ENCODE measurements at regions not wholly inside any gene's neighbourhood (a gene's known extent, or its start where the extent isn't known, plus 50 kb on each side); places are given as distances from the start of the nearest gene placed in this dataset.

- no peak for DNase-seq
Observed at GRCh38 chr4:19774690-19775256, 476.9 kb upstream of the SLIT2 start.

DNA sequence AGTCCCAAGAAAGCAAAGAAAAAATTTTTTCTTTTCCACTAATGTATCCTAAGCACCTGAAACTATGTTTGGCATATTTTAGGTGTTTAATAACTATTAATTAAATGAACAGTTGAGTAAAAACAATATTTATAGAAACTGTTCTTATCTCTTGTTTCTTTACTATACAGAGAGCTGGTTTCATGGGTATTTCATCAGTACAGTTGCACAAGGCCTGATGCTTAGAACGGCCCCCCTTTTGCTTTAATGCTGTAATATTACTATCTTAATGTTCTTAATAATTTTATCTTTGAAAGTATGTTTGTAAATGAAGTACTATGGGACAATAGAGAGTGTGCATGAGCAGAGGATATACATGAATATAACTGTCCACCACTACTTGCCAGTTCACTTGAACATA lies 479.1 kb upstream of the SLIT2 start:
- DNase-seq, result no peak

DNA sequence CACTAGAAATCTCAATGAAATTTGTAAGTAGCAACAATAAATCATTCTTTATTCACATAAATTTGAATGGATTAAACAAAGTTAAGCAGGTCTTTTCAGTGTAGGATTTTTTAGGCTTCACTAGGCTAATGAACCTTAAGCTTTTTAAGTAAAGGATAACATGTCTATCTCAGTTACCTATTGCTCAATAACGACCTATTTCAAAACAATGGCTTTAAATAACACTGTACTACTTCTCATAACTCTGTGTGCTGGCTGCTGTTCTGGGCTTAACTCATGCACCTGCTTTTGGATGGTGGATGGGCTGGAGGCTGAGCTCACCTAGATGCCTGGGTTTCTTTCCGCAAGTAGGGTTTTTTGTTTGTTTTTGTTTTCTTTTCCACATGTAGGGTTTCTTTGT lies 495.0 kb upstream of the SLIT2 start:
- DNase-seq, result no peak

DNA sequence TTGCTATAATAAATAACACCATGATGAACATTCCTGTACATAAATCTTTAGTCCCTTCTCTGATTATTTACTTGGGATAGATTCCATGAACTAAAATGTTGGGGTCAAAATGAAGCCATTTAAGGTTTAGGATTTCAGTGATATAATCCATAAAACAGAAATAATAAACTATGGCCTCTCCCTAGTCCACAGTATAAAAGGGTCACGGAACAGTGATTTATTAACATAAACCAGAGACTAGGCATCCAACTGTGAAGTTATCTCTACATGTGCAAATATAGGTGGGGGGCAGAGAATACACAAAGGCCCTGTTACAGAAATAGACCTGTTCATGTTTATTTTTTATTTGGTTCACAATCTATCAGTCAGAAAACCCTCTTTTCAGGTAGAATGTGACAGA lies 499.1 kb upstream of the SLIT2 start:
- no peak for DNase-seq

DNA sequence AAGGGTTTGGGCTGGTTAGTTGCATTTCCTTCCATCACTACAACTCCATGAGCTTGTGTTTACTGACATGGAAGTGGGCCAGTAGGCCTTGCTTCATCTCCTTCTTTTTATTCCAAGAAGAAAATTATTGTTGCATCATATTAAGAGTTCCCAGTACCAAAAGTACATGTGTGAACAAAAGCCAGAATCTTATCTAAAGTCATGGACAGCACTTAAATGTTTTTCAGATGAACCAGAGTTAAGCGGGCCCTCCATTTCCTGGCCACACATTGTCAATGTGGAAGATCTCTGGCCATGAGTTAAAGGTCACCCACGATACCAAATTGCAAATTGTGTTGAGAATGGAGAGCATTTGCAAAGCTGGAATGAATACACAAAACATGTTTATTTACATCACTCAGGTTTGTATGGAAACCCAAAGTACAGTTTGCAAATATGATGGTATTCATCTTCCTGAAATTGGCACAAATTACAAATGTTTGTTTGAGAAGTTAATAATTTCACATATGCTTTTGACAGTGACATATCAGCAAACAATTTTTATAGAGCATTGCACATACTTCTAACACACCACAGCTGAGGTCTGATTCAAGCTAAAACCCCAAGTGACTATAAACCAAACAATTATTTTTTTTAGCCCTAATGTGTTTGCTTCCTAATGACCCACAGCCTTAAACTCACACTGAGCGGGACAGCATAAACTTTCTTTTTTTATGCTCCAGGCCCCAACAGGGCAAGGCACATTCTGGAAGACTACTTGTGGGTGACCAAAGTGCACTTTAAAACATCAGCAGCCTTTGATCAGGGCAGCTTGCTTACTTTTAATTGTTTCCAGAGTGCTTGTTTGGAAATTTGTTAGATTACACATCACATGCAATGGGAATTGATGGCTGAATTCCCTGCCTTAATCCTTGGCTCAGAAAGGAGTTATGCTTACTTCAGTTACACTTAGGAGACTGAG lies 502.9 kb upstream of the SLIT2 start:
- DNase-seq, result no peak

- no peak for DNase-seq
Observed at GRCh38 chr4:19746377-19746776, 505.3 kb upstream of the SLIT2 start.

- no peak for DNase-seq
Observed at GRCh38 chr4:19743115-19743638, 508.5 kb upstream of the SLIT2 start.

- DNase-seq, result no peak
Observed at GRCh38 chr4:19739101-19739651, 512.5 kb upstream of the SLIT2 start.

- no peak for DNase-seq
Observed at GRCh38 chr4:19736968-19737756, 514.5 kb upstream of the SLIT2 start.

DNA sequence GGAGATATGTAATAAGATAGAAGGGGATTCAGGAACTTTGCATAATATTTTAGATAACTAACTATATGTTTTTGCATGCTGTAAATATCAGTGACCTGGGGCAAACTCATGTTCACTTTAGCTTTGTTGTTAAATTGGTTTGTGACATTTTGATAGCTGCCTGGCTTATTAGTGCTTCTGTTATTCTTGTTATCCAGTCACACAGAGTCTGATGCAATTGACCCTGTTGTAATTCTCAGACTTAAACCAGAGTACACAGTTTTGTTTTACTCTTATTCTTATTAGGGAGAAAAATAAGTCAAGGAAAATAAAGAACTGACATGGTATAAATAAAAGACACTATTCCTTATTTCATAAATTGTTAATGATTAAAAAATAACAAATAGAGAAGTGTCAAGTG lies 516.7 kb upstream of the SLIT2 start:
- no peak for DNase-seq

- DNase-seq, result no peak
Observed at GRCh38 chr4:19729886-19730651, 521.6 kb upstream of the SLIT2 start.

DNA sequence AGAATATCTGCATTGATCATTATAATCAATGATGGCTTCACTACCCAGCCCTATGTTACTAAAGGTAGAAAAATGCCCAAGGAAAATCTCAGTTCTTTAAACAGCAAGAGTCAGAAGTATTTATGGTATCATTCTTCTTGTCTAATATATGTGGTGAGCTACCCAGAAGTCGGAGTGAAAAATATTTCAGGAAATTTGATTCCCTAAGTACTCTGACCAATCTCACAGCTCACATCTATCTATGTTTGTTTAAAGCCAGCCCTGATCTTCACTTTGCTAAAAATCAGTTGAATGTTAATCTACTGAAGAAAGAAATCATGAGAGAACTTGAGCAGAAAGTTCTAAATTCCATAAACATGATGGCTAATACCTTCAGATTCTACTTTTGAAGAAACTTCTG lies 522.9 kb upstream of the SLIT2 start:
- DNase-seq, result no peak

DNA sequence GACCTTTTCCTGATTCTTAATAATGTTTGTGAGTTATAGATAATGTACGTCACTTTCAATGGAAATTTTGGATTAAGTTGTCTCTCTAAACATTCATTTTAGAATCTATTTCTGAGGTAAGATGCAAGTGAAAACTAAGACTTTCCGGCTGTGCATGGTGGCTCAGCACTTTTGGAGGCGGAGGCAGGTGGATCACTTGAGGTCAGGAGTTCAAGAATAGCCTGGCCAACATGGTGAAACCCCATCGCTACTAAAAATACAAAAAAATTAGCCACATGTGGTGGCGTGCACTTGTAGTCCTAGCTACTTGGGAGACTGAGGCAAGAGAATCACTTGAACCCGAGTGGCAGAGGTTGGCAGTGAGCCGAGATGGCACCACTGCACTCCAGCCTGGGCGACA lies 524.6 kb upstream of the SLIT2 start:
- DNase-seq, result no peak

DNA sequence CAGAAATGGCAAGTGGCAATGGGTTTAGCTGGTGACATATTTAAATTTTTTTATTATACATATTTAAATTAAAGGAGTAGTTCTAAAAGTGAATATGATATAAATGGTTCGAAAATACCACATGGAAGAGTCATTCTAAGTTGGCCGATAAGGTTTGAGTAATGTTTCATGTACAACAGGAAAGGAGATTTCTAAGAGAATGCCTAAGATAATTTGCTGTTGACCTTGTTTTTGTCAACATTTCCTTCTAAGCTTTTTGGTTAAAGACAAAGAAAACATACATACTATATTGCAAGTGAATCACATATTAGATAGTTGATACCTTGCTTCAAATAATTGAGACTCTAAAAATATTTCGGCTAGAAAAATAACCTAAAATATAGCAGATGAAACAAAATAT lies 526.6 kb upstream of the SLIT2 start:
- DNase-seq, result no peak

DNA sequence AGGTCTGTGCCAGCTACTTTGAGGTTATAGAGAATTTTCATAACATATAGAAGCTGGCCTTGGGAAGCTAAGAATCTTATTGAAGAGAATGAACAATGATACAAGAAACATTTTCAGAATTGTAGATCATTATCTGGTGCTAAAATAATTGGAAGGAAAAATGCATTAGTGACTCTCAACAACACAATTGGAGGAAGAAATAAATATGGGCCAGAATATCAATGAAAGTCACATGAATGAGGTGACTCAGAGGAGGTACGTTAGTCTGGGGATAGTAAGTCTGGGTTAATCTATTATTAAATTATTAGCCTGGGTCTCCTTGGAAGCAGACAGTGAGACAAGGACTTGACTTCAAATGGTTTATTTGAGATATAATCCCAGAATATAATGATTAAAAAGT lies 529.3 kb upstream of the SLIT2 start:
- no peak for DNase-seq

DNA sequence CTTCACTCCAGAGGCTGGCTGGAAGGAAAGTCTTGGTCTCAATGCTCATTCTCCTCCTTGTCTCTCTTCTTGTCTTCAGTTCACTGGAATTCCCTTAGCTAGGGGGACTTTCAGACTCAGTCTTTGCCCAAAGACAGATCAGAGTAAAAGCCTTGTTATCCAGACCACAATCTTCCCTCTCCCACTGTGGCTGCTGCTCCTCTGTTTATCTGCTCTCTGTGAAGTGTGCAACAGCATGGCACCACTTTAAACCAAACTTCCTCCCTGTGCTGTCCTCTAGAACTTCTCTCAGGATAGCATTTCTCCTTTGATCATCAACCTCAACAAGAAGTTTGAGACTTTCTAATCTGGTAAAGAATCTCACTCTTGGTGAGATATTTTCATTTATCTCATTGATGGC lies 530.1 kb upstream of the SLIT2 start:
- DNase-seq, result no peak

GRCh38 chr4:19720610-19721009 lies 531.1 kb upstream of the SLIT2 start:
- DNase-seq, result no peak

- DNase-seq, result no peak
Observed at GRCh38 chr4:19720190-19720589, 531.5 kb upstream of the SLIT2 start.

DNA sequence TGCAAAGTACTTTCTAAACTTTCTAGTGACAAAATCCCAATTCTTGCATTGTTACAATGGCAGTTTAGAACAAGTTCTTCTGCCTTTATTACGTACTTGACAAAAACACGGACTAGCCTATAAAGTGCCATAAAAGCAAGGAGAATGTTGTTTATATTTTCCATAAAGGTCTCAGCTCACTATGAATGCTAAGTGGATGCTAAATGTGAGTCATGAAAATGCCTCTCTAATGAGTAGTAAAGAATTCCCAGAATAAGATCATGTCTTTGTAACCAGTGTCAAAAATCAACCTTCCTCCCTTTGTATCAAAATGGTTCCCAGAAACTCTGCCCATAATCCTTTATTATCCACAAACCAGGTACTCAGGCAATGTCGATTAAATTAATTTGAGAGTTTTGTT lies 539.8 kb upstream of the SLIT2 start:
- DNase-seq, result no peak

DNA sequence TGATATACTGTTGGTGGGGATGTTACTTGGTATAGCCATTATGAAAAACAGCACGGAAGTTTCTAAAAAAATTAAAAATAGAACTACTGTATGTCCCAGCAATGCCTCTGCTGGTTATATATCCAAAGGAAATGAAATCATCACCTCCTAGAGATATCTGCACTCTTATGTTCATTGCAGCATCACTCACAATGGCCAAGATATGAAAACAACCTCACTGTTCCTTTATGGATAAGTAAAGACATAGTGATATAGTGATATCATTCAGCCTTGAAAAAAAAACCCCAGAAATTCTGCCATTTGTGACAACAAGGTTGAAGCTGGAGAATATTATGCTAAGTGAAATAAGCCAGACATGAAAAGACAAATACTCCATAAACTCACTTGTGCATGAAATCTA lies 543.8 kb upstream of the SLIT2 start:
- no peak for DNase-seq

DNA sequence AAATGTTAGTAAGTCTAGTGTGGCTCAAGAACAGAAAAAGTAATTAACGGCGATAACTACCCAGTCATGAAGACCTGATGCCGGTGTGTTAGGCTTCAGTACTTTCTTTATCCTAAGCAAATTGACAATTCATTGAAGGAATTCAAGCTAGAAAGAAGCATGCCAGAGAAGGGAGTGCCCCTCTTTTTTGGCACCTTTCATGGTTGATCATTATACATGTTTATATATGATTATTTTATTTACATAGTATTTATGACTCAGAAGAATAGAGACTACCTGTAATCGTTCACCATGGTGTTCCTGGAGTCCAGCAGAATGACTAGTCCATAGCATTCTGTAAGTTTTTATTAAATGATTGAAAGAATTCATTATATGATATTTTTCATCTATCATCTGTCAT lies 548.3 kb upstream of the SLIT2 start:
- DNase-seq, result no peak

- no peak for DNase-seq
Observed at GRCh38 chr4:19700992-19701391, 550.7 kb upstream of the SLIT2 start.

- no peak for DNase-seq
Observed at GRCh38 chr4:19698961-19699360, 552.7 kb upstream of the SLIT2 start.
